Posterior cingulate gyrus (tissue), 11 donors: ENCODE measurements at regions not wholly inside any gene's neighbourhood (a gene's known extent, or its start where the extent isn't known, plus 50 kb on each side); places are given as distances from the start of the nearest gene placed in this dataset.

ENCODE experiments used
- DNase-seq, 10 donors: peaks; one replicate each; pipeline versions ENCODE4 v3.0.0 to v3.0.0-alpha.2; 2020 to 2021; ENCODE audit warnings: mixed read lengths in 3 of 10
- intact Hi-C: fragments of 100-400 bp; cut with DNase I; formaldehyde crosslinking; loops from one replicate; pipeline ENCODE4 v1.15.1; 2023

- intact Hi-C loops, result loop anchor here (10.0 kb wide), 1 partner anchor 63 kb away; no protein-coding TSS in a partner anchor
- DNase-seq, result no peak
Observed at GRCh38 chr20:53711333-53712211, 117.9 kb upstream of the ZNF217 start.

DNA sequence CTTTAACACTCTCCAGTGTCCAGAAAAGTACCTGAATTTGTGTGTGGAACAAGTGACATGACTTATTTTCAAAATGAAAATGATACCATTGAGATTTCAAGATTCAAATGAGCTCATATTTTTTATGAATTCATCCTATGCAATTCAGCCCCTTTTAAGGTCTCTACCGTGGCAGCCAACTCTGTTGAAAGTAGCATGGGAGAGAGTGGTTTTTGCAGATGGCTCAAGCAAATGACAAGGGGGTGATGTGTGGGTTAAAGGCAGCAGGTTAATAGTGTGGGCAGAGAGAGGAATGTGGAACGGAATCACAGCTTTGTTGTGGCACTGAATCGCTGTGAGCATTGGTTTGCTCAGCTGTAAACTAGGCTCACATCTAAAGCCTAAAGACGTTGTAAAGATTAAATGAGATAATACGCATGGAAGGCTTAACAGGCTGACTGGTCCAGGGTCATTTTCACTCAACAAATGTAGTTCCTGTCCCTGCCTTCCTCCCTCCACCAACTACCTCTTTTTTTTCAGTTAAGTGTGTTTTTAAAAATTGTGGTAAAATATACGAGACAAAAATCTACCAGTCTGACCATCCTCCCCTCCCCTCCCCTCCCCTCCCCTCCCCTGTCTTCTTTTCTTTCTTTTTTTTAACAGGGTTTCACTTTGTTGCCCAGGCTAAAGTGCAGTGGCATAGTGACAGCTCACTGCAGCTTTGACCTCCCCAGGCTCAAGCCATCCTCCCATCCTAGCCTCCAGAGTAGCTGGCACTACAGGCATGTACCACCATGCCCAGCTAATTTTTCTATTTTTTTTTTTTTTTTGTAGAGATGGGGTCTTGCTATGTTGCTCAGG lies 114.7 kb upstream of the ZNF217 start:
- no peak for DNase-seq
- intact Hi-C loops, result no loop called here

DNA sequence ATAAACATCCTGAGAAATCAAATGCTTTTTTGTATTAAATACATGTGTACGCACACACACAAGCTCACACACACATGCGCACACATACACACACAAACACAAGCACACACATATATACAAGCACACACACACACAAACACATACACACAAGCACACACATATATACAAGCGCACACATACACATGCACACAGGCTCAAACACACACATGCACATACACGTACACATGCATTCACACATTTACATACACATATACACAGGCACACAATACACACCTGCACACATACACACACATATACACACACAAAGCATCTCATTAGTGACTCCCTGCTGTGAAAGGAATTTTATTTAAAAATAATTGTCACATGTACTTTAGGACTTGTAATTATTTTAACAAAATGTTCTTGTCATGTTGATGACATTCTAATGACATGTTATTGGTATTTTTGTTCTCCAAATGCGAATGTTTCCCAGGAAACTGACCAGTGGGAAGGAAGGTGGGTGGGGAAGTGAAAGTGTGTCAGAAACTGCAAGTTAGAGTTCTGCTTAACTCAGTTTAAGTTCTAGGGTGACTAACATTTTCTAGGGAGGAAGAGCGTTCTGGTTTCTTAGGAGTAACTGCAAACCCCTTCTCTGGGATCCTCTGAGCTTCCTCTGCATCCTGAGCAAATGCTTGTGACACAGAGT lies 113.9 kb upstream of the ZNF217 start:
- intact Hi-C loops, result no loop called here
- no peak for DNase-seq

- DNase-seq, result no peak
- intact Hi-C loops, result no loop called here
Observed at GRCh38 chr20:53706466-53707370, 113.1 kb upstream of the ZNF217 start.

DNA sequence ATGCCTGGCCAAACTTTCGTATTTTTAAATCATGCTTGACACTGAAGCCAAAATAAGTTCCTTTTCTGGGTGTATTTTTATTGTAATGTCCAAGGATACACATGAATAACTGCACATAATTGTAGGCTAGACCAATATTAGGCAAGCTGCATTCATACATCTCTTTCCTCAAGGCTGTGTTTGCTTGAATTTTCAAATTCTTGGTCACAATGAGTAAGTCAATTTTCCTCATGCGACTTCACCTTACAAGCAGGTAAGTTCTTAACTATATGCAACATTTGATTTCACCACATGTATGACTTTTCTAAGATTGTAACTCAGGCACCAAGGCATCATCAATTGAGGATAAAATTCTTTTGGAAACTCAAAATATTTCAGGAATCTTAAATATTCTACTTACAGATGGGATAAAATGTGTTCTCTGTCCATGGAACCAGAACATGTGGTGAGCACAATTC lies 112.4 kb upstream of the ZNF217 start:
- DNase-seq, result no peak
- intact Hi-C loops, result no loop called here

- no peak for DNase-seq
- intact Hi-C loops, result no loop called here
Observed at GRCh38 chr20:53702617-53703016, 109.0 kb upstream of the ZNF217 start.

DNA sequence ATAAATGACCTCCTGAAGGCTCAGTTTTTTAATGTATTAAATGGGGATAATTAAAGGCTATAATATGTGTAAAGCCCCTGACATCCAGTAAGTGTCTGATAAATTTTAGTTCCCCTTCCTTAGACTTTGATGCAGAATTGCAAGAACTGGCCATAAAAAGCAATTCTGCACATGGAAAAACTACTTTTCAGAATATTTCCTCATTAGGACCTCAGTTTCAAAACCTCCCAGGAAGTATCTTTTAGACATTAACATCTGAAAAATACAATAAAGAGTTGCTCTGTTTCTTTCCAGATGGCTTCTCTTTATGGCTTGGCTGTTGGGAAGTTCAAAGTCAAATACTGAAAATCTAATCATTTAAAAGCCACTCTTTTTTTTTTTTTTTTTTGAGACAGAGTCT lies 106.3 kb upstream of the ZNF217 start:
- intact Hi-C loops, result no loop called here
- no peak for DNase-seq

GRCh38 chr20:53699085-53699674 lies 105.5 kb upstream of the ZNF217 start:
- intact Hi-C loops, result no loop called here
- no peak for DNase-seq

DNA sequence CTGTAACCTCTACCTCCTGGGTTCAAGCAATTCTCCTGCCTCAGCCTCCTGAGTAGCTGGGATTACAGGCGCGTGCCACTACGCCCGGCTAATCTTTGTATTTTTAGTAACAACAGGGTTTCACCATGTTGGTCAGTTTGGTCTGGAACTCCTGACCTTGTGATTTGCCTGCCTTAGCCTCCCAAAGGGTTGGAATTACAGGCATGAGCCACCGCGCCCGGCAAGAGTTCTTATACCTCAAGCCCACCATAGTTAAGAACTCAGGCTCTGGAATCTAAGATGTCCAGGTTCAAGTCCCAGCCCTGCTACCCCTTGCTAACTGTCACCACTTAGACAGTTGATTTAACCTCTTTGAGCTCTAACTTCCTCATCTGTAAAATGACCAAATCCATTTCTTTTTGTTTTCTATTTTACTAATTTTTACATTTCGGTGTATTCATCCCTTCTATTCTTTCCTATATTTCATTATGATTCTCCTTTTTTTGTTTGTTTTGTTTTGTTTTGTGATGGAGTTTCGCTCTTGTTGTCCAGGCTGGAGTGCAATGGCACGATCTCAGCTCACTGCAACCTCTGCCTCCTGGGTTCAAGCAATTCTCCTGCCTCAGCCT lies 104.8 kb upstream of the ZNF217 start:
- intact Hi-C loops, result no loop called here
- no peak for DNase-seq

- DNase-seq, result peak in 1 of 10 donors; percentile 20
- intact Hi-C loops, result no loop called here
Observed at GRCh38 chr20:53695797-53696527, 102.3 kb upstream of the ZNF217 start.

DNA sequence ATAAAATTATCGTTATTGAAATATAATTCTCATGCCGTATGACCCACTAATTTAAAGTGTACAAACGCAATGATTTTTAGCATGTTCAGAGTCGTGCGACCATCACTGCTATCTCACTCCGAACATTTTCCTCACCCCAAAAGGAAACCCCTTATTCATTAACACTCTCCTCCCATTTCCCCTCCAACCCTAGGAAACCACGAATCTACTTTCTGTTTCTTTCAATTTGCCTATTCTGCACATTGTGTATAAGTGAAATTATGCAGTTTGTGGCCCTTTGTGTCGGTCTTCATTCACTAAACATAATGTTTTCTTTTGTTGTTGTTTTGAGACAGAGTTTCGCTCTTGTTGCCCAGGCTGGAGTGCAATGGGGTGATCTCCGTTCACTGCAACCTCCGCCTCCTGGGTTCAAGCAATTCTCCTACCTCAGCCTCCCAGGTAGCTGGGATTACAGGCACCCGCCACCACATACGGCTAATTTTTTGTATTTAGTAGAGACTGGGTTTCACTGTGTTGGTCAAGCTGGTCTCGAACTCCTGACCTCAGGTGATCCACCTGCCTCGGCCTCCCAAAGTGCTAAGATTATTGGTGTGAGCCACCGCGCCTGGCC lies 99.7 kb upstream of the ZNF217 start:
- intact Hi-C loops, result no loop called here
- DNase-seq, result peak in 1 of 10 donors; percentile 19

- intact Hi-C loops, result no loop called here
- peak in 1 of 10 donors; percentile 78 for DNase-seq
Observed at GRCh38 chr20:53692465-53693067, 98.9 kb upstream of the ZNF217 start.

DNA sequence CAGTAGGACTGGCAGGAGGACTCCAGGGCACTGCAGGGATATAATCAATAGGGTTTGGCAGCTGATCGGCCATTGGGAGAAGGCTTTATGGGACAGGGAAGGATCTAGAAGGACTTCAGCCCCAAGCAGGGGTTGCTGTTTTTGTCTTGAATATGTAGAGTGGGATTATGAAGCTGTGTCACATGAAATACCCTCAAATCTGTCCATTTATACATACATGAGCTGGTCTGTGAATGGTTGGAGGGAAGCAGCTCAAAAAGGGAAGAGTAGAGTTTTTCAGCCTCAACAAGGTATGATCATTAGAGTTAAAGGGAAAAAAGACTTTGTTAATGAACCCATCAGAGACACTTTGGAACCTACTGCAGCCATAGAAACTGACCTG lies 98.2 kb upstream of the ZNF217 start:
- DNase-seq, result no peak
- intact Hi-C loops, result no loop called here

- no peak for DNase-seq
- intact Hi-C loops, result no loop called here
Observed at GRCh38 chr20:53691060-53691810, 97.6 kb upstream of the ZNF217 start.

DNA sequence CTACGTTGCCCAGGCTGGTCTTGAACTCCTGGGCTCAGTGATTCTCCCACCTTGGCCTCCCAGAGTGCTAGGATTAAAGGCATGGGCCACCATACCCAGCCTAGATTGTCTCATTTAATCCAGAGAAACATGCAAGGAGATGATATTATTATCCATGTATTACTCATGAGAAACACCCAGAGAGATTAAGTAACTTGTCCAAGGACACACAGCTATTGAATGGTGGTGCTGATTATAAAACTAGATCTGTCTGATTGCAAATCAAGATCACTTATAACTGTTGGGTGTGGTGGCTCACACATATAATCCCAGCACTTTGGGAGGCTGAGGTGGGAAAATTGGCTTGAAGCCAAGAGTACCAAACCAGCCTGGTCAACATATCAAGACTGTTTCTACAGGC lies 94.4 kb upstream of the ZNF217 start:
- intact Hi-C loops, result no loop called here
- DNase-seq, result no peak

DNA sequence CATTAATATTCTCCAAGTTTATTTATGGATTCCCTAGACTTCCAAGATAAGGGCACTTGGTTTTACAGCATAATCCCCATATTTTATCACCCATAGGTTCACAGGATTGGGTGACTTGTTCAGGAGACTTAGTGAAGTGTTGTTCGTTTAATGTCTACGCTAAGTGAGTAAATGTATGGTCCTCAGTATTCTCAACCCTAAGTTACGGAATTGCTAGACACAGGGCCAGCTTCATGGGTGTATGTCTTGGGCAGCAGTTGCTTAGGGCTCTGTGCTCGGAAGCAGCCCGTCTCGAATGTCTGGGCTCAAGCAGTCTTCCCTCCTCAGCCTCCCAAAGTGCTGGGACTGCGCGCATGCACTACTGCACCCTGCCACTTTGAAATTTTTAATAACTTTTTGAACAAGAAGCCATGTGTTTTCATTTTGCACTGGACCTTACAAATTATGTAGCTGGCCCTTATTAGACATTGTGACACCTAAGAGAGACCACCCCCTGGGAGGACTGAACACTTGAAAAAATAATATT lies 91.5 kb upstream of the ZNF217 start:
- DNase-seq, result no peak
- intact Hi-C loops, result no loop called here

DNA sequence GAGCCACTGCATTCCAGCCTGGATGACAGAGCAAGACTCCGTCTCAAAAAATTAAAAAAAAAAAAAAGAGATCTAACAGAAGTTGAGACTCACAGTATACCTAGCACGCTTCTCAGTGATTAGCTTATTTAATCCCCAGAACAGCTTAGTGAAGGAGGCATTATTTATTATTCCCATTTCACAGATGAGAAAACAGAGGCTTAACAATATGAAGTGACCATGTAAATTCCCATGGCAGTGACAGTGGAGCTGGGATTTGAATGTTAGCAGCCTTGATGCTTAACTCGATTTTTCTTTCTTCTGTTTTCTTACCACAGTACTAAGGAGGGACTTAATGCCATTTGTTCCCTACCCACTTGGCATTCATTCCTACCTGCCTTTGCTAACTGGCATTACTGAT lies 89.9 kb upstream of the ZNF217 start:
- intact Hi-C loops, result no loop called here
- no peak for DNase-seq
